ENCODE measurements at regions not wholly inside any gene's neighbourhood (a gene's known extent, or its start where the extent isn't known, plus 50 kb on each side); places are given as distances from the start of the nearest gene placed in this dataset.
"Not testable (repeated sequence)": the region's sequence is repeated elsewhere in the genome, so short reads cannot be mapped to it uniquely, and the experiment has no call there.

- not testable (repeated sequence) for DNase-seq (ENCODE audit: low spot score)
These were observed 63.1 kb downstream of the TRIM43 start for GRCh38 chr2:95654897-95655296.

DNA sequence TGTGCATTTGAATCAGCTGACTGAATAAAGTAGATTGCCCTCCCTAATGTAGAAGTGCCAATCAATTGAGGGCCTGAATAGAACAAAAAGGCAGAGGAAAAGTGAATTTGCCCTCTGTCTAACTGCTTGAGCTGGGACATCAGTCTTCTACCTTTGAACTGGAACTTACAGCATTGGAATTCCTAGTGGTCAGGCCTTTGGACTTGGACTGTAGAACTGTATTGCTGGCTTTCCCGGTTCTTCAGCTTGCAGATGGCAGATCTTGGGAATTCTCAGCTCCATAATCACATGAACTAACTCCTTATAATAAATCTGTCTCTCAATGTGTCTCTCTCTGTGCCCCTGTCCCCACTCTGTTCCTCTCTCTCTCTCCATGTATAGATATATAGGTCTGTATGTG is 64.8 kb downstream of the TRIM43 start:
- not testable (repeated sequence) for DNase-seq (ENCODE audit: low spot score)

GRCh38 chr2:95657937-95658336 is 66.1 kb downstream of the TRIM43 start:
- not testable (repeated sequence) for DNase-seq (ENCODE audit: low spot score)

GRCh38 chr2:95660766-95661562 is 69.2 kb downstream of the TRIM43 start:
- DNase-seq (ENCODE audit: low spot score): not testable (repeated sequence)

GRCh38 chr2:95663471-95664441 is 72.0 kb downstream of the TRIM43 start:
- not testable (repeated sequence) for DNase-seq (ENCODE audit: low spot score)

GRCh38 chr2:95666636-95667035 is 74.8 kb downstream of the TRIM43 start:
- DNase-seq (ENCODE audit: low spot score): not testable (repeated sequence)

DNA sequence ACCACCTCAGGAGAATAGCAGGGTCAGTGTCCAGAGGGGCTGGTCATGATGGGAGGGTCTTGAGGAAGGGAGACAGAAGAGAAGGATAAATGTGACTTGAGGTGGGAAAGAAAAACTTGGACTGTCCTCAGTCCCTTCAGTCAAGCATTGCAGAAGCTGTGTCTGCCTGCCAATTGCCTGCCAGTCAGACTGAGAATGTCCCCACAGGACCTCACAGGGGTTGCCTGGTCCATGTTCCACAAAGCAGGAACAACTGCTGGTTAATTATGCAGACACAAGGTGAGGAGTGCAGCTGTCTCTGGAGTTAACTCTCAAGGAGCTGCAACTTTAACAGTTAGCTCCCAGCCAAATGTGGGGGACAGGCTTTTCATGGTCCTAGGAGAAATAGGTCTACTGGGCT is 75.7 kb downstream of the TRIM43 start:
- no peak for DNase-seq (ENCODE audit: low spot score)

- not testable (repeated sequence) for DNase-seq (ENCODE audit: low spot score)
These were observed 77.1 kb downstream of the TRIM43 start for GRCh38 chr2:95668934-95669333.

- DNase-seq (ENCODE audit: low spot score): no peak
These were observed 77.7 kb downstream of the TRIM43 start for GRCh38 chr2:95669441-95669991.

- DNase-seq (ENCODE audit: low spot score): no peak
These were observed 78.4 kb downstream of the TRIM43 start for GRCh38 chr2:95670167-95670566.

DNA sequence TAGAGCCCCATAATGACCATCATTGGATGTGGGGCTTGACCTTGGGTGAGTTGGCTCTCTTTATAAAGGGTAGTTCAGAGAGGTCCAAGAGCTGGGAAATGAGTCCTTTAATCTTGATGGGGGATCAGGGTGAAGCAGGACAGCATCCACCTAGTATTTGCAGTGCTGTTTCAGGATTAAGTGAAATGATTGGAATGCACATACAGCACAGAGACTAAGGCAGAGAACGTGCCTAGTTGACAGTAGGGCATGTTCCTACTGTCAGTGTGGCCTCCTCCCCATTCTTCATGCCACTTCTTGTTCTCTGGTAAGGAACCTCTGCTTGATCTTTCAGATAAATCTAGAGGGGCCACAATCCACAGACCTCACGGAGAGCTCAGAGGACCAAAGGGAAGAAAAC is 78.9 kb downstream of the TRIM43 start:
- DNase-seq (ENCODE audit: low spot score): no peak

DNA sequence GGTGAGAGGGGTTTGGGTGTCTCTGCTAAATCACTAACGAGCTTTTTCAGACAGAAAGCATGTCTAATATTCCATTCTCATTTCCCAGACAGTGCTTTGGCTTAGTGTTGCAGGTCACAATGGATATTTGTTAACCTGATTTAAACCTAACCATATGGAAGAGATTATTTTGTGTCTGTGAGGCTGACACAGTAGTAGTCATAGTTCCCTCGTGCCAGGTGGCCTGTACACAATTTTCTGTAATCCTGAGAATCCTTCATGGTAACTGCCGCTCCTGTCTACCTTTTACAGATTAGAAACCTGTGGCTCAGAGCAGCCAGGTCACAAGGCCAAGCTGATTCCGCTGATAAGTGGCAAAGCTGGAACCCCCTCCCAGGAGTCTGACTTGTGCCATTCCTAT is 79.4 kb downstream of the TRIM43 start:
- not testable (repeated sequence) for DNase-seq (ENCODE audit: low spot score)

GRCh38 chr2:95671992-95672391 is 80.2 kb downstream of the TRIM43 start:
- DNase-seq (ENCODE audit: low spot score): not testable (repeated sequence)

DNA sequence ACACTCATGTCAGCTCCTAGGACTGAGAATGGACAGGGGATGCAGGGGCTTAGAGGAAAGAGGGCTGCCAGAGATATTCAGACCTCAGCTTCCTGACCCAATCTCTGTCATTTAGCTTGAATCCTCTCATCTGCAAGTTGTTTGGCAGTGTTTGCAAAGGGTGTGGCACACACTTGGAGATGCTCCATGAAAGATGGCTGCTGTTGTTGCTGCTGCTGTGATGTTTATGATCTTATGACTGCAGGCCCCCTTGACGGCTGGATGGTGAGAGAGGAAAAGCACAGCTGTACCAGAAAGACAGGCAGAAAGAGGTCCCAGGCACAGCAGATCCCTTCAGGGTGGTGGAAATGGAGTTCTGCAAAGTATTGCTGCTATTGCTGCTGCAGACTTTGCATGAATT is 80.7 kb downstream of the TRIM43 start:
- DNase-seq (ENCODE audit: low spot score): not testable (repeated sequence)

GRCh38 chr2:95674186-95674585 is 82.4 kb downstream of the TRIM43 start:
- DNase-seq (ENCODE audit: low spot score): no peak

GRCh38 chr2:95676573-95676972 is 84.8 kb downstream of the TRIM43 start:
- DNase-seq (ENCODE audit: low spot score): not testable (repeated sequence)

- no peak for DNase-seq (ENCODE audit: low spot score)
These were observed 85.5 kb downstream of the TRIM43 start for GRCh38 chr2:95677346-95677745.

DNA sequence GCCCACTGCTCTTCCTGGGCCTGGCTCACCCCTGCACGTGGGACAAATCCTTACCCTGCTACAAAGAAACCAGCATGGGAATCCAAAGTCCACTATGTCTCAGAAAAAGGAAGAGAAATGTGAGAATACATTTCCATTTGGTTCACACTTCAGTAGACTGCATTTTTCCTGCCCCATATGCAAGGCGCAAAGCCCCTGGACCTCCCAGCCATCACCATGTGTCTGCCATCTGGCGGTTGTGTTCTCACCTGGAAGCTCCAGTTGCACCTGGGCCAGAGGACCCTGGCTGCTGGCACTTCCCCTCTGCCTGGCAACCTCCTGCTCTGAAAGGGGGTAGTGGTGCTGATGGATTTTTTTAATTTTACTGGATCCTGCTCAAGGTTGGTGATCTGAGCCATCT is 86.0 kb downstream of the TRIM43 start:
- not testable (repeated sequence) for DNase-seq (ENCODE audit: low spot score)

- DNase-seq (ENCODE audit: low spot score): not testable (repeated sequence)
These were observed 89.4 kb downstream of the TRIM43 start for GRCh38 chr2:95681158-95681557.

DNA sequence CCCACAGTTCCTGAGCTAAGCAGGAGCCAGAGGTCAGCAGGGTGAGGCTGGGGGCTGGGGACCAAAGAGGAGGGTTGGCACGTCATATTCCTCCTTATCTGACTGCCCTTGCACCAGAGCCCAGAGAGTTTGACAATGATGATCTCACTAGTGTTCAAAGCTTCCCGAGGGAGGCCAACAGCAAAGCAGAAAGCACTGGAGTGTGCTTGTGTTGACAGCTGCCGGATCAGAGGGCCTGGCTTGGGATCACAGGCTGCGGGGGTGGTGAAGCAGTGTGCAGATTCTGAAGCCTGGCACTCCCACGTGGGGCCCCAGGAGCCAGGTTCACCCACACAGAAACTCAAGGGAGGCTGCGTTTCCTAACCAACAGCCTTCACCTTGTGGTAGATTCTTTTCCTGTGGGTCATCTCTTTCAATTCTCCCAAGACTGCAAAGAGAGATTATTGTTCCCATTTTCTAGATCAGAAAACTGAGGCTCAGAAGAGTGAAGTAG is 89.8 kb downstream of the TRIM43 start:
- not testable (repeated sequence) for DNase-seq (ENCODE audit: low spot score)

GRCh38 chr2:95682889-95683517 is 91.2 kb downstream of the TRIM43 start:
- not testable (repeated sequence) for DNase-seq (ENCODE audit: low spot score)

DNA sequence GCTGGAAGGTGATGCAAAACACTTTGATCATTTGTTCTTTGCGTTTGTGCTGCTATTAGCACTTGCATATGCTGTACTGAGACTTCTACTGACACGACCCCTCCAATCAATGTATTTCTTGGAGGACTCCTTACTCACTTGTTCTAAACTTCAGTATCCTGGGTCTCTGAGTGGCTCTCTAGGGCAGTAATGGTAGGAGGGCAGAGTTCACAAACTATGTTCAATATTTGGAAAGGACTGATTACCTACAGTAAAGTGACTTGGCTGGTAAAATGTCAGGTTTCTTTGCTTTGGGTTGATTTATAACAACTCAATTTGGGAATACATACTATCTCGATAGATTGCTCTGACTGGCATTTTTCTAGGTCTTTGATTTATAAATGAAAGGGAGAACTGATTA is 93.7 kb downstream of the TRIM43 start:
- DNase-seq (ENCODE audit: low spot score): no peak
